Astrocyte of the cerebellum (primary cell): ENCODE measurements at regions not wholly inside any gene's neighbourhood (a gene's known extent, or its start where the extent isn't known, plus 50 kb on each side); places are given as distances from the start of the nearest gene placed in this dataset.
A peak's percentile ranks its signal among the peaks of the same experiment; 100 is the strongest.

Source experiments
- DNase-seq: peaks from one replicate; pipeline ENCODE4 v3.0.0-alpha.2; 2011; ENCODE audit warnings: low read depth
- H3K4me3 ChIP-seq: 2 replicates; pipeline ENCODE4 v1.5.1; 2011; ENCODE audit warnings: mild to moderate bottlenecking, low read depth, low read length, moderate library complexity
- in situ Hi-C: cut with HindIII; loops from 2 replicates; pipeline ENCODE4 v1.10.0; 2017; ENCODE audit warnings: low sequenced_read_pairs
- TF ChIP-seq, protein P1 (sequence below): IDR thresholded peaks from 2 replicates; pipeline ENCODE4 v1.5.1; 2012; ENCODE audit warnings: low read length, low read depth, moderate library complexity, mild to moderate bottlenecking; ENCODE audit errors: missing control alignments

DNA sequence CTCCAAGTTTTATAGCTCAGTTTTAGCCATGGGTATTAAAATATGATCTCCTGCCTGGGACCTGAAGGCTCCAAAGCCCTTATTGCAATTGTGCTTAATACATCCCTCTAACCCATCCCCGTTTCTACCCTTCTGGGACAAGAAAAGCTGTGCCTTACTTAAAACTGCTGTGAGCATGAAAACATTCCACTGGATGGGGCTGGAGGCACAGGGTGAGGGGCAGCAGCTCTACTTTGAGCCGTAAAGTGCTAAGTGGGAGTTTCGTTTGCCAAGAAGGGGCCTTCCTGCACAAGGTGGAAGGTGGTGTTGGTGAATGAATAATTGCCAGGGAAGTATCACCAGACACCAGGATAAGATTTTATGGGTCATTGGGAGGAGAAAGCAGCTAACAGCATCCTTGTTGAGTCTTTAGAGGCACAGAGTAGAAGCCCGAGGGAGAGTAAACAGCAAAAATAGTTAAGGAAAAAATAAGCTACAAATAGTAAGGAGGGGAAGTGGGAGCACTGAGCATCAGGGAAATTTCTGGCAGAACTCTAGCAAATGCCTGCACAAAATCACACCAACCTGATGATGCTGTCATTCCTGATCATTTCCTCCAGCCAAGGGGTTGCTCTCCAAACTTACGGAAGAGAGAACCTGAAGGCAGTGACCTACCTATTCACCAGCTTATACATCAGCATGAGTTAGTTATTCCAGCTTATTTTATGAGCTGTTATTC, 218.4 kb downstream of the MREG start:
- in situ Hi-C loops: no loop called here
- no peak for DNase-seq
- no peak overlapping the region for H3K4me3 ChIP-seq
- TF ChIP-seq, protein P1, sequence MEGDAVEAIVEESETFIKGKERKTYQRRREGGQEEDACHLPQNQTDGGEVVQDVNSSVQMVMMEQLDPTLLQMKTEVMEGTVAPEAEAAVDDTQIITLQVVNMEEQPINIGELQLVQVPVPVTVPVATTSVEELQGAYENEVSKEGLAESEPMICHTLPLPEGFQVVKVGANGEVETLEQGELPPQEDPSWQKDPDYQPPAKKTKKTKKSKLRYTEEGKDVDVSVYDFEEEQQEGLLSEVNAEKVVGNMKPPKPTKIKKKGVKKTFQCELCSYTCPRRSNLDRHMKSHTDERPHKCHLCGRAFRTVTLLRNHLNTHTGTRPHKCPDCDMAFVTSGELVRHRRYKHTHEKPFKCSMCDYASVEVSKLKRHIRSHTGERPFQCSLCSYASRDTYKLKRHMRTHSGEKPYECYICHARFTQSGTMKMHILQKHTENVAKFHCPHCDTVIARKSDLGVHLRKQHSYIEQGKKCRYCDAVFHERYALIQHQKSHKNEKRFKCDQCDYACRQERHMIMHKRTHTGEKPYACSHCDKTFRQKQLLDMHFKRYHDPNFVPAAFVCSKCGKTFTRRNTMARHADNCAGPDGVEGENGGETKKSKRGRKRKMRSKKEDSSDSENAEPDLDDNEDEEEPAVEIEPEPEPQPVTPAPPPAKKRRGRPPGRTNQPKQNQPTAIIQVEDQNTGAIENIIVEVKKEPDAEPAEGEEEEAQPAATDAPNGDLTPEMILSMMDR: no peak

DNA sequence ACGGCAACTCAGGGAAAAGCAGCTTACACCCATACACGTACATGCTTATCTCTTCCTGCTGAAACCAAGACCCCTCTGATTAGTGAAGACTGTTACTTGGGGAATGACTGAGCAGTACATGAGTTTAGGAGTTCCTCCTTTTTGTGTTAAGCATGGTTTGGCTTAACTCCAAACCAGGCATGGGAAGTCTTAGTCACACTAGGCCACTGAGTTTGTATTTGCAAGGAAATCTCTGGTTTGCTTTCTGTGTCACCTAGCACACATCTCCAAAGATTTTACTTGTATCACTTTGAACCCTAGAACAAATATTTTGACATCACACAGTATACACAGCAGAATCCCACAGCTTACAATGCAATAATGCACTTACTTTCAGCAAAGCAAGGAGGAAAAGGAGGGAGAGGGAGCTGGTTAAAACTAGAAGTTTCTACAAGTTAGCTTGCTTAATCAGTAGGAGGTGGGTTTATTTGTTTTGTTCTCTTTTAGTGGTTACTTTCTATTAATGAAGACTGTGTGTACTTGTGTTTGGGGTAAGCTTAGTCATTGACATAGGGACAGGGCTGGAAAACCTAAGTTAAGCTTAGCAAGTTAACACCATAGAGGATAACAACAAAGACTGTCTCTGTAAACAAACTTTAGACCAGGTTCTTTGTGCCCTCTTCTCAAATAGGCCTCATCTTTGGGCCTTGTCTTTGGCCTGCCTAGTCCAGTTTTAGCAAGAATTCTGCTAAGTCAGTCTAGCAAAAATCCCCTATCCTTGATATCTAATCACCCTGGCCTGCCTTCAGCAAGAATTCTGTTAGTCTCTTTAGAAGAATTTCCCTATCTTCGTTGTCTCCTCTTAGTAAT, 219.4 kb downstream of the MREG start:
- peak; percentile 86 for DNase-seq
- TF ChIP-seq, protein P1: no peak
- no peak overlapping the region for H3K4me3 ChIP-seq
- in situ Hi-C loops: no loop called here

DNA sequence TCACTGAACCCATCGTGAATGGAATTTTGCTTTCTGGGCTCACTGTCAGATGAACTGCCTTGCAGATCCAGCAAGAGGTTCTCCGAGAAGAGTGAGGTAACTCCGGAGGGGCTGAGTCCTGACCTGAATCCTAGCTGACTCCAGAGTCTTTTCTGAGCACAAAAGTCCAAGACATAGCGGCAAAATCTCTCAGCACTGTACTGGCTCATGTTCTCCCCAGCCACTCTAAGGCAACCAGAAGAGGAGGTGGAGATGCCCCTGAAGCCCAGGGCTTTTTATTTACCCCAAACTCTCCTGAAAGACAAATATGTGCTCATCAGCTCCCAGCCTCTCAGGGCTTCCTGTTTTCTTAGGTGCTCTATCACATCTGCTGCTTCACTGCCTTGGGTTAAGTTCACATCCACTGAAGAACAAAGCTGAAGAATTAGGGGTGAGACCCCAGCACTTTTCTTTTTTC, 221.8 kb downstream of the MREG start:
- in situ Hi-C loops: no loop called here
- TF ChIP-seq, protein P1: no peak
- H3K4me3 ChIP-seq: no peak overlapping the region
- no peak for DNase-seq

DNA sequence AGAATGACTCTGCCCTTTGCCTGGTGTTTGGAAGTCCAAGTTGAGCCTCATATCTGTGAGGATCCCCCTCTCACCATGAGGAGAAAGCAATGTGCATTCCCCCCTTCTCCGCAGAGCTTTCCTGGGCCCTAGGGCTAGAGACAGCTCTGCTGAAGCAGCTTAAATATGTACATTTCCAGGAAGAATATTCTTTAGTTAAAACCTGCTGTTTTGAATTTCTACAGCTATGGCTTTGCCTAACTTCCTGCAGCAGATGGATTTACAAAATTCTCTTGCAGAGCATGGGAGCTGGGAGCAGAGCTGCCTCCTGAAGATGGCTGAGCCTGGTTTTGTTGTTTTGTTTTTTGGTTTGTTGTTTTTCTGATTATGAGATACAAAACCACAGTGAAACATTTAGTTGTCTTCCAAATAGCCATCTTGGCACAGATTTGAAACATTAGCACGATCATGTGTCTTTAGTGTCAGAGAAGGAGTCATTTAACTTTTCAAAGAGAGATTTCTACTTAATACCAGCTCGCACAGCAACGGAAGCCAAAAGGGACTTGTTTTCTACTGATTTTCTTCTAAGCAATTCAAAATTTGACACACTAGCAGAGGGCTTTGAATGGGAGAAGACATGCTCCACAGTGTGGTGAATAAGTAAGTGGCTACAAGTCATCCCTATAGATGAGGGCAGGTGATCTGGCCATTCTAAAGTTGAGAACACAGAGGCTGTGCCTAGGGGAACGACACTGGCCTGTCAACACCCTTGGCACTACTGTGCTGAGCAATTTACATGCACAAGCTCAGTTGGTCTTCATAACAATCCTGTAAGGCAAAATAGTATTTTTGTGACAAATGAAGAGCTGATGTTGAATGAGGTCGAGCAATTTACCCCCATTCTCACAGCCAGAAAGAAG, 222.6 kb downstream of the MREG start:
- no peak for DNase-seq
- TF ChIP-seq, protein P1: no peak
- in situ Hi-C loops: no loop called here
- H3K4me3 ChIP-seq: no peak overlapping the region

DNA sequence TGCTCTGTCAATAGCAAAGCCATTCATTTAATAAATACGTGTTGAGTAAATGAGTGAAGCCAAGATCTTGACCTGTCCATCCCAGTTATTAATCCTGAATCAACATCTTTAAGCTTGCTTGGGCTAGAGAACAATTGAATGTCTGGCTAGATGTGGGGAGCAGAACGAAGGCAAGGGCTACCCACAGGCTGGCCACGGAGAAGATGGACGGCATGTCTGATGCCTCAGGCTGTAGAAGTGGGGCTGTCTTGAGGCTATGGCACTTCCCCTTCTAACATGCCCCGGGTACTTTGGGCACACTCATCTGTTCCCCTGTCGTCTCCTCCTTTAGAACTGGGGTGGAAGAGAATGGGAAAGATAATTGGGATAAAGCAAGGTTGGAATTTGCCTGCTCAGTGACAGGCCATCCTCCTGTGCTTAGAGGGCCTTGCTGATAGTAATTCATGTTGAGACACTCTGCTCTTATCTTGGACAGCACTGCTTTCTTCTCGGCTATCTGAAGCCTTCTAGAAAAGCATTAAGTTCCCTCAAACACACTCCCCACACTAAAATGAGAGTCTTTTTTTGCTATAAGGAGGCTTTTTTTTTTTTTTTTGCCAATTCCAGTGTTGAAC, 225.7 kb downstream of the MREG start:
- H3K4me3 ChIP-seq: no peak overlapping the region
- DNase-seq: no peak
- TF ChIP-seq, protein P1: no peak
- in situ Hi-C loops: no loop called here

DNA sequence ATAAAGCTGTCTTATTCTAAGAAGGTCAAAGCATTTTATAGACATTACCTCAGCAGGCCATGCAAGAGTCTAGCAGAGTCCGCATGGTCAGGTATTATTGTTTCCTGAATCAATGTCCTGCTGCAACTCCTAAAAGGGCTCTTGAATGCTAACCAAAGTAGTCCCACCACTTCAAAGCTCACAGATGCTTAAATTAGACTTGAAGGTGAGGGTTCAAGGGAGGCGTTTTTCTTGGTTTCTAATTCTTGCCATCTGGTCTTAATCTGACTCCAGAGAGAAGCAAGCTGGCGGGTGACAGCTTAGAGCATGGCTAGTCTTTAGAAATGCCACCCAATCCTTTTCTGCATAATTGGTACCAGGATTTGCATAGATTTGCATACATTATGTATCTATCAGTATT, 226.3 kb downstream of the MREG start:
- TF ChIP-seq, protein P1: no peak
- in situ Hi-C loops: no loop called here
- DNase-seq: no peak
- H3K4me3 ChIP-seq: no peak overlapping the region
